HEK293T (cell line): ENCODE measurements at regions not wholly inside any gene's neighbourhood (a gene's known extent, or its start where the extent isn't known, plus 50 kb on each side); places are given as distances from the start of the nearest gene placed in this dataset.

Source experiments
- BHLHE40 ChIP-seq: fragments of 450-650 bp; IDR thresholded peaks from 2 replicates; pipeline ENCODE4 v1.6.1; 2016; ENCODE audit warnings: mild to moderate bottlenecking, moderate library complexity, borderline replicate concordance
- CTBP1 ChIP-seq: fragments of 450-650 bp; IDR thresholded peaks from 2 replicates; pipeline ENCODE4 v1.6.1; 2016; ENCODE audit warnings: borderline replicate concordance
- FOXK2 ChIP-seq: fragments of 450-650 bp; IDR thresholded peaks from 2 replicates; pipeline ENCODE4 v1.6.1; 2016; ENCODE audit warnings: mild to moderate bottlenecking
- HDGF ChIP-seq: fragments of 450-650 bp; IDR thresholded peaks from 2 replicates; pipeline ENCODE4 v1.6.1; 2017; ENCODE audit warnings: antibody characterized with exemption, borderline replicate concordance
- L3MBTL2 ChIP-seq: fragments of 450-650 bp; conservative IDR thresholded peaks from 2 replicates; pipeline ENCODE4 v1.6.1; 2016; ENCODE audit warnings: mild to moderate bottlenecking
- PKNOX1 ChIP-seq: fragments of 450-650 bp; IDR thresholded peaks from 2 replicates; pipeline ENCODE4 v1.6.1; 2016
- SUZ12 ChIP-seq: fragments of 450-650 bp; IDR thresholded peaks from 2 replicates; pipeline ENCODE4 v1.6.1; 2016; ENCODE audit warnings: mild to moderate bottlenecking
- TARDBP ChIP-seq: fragments of 450-650 bp; IDR thresholded peaks from 2 replicates; pipeline ENCODE4 v1.6.1; 2016

GRCh38 chr13:26463848-26464247 is 93.6 kb upstream of the WASF3 start:
- no peak for TF ChIP-seq BHLHE40
- no peak for TF ChIP-seq SUZ12
- TF ChIP-seq TARDBP: no peak
- no peak for TF ChIP-seq CTBP1
- no peak for TF ChIP-seq FOXK2
- no peak for TF ChIP-seq L3MBTL2
- TF ChIP-seq PKNOX1: no peak
- no peak for TF ChIP-seq HDGF
